GM18868 (cell line): ENCODE measurements at regions not wholly inside any gene's neighbourhood (a gene's known extent, or its start where the extent isn't known, plus 50 kb on each side); places are given as distances from the start of the nearest gene placed in this dataset.
"Not testable (repeated sequence)": the region's sequence is repeated elsewhere in the genome, so short reads cannot be mapped to it uniquely, and the experiment has no call there.

Experiments
- ATAC-seq: cut with Tn5 transposase; IDR thresholded peaks from one replicate; pipeline ENCODE4 v1.9.1; 2021; ENCODE audit warnings: mild to moderate bottlenecking, moderate library complexity; ENCODE audit not compliant: unreplicated experiment

DNA sequence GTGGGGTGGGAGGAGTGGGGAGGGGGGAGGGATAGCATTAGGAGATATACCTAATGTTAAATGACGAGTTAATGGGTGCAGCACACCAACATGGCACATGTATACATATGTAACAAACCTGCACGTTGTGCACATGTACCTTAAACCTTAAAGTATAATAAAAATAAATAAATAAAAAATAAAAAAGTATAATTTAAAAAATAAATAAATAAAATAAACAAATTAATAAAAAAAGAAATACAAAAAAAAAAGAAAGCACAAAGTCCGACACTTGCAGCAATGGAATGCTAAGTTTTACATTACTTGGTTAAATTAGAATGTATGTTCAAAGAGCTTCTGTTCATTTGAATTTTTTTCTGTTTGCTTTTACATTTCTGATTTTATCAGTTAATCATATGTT lies 236.5 kb upstream of the POGK start:
- ATAC-seq, result not testable (repeated sequence)

DNA sequence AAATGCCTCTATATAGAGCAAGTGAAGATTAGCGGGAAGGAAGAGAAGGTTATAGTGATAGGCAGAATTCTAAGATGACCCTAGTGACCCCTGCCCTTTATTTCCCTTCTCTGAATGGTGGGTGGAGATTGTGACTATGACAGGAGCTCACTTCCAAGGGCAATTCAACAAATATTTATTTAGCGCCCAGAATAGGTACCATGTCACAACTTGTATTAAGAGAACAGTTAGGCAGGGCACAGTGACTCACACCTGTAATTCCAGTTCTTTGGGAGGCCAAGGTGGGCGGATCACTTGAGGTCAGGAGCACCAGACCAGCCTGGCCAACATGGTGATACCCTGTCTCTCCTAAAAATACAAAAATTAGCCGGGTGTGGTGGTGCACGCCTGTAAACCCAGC lies 236.0 kb upstream of the POGK start:
- ATAC-seq, result no peak

DNA sequence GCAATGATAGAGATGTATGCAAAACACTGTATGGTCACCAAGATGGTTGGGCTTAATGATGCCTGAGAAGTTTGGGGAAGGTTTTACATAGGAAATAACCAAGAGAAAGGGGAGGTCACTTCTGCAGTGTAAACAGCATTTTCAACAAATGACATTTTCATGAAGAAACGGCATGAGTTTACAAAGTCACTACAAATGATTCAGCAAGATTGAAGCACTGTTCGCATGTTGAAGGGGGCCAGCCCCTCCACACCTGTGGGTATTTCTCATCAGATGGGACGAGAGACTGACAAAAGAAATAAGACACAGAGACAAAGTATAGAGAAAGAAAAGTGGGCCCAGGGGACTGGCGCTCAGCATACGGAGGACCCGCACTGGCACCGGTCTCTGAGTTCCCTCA lies 234.1 kb upstream of the POGK start:
- no peak for ATAC-seq

DNA sequence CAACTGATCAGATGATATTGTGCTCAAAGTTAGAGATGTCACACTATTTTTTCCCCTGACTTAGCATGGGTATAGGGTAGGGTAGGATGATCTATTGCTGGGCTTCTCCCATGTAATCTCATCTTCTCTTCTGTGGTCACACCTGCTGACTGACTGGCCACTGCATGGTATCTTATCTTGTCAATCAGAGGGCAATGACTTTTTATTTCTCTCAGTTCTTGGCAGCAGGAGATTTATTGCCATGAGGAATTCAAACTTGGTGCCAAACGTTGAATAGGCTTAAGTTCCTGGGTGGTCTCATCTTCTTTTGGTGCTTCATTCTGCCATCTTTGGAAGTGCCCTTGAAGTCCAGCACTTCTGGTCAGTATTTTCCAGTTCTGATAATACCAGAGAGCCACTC lies 226.4 kb upstream of the POGK start:
- ATAC-seq, result no peak

DNA sequence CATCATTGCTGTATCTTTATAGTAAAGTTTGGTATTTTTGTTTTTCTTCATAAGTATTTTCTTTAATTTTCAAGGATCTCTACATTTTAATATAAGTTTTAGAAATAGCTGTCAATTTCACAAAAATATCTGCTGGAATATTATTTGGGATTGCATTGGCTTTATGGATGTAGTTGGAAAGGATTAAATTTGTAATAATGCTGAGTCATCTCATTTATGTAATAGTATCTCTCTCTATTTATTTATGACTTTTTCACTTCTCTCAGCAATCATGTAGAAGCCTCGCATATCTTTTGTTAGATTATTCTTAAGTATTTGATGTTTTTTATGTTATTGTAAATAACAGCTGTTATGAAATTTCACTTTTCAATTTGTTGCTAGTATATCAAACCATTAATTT lies 223.1 kb upstream of the POGK start:
- no peak for ATAC-seq

DNA sequence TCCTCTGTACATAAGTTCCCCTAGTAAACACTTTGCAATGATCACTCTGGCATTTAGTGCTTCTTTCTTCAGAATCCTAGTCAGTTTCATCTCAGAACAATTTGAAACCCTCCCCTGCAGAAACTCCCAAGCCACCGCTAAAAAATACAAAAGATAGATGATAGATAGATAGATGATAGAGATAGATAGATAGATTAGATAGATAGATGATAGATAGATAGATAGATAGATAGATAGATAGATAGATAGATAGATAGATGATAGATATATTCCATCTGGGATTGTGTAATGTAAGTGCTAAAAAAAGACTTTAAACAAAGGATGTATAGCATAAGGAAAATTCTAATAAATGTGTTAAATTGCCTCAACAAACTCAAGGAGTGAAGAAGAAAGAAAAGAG lies 212.6 kb upstream of the POGK start:
- ATAC-seq, result no peak

DNA sequence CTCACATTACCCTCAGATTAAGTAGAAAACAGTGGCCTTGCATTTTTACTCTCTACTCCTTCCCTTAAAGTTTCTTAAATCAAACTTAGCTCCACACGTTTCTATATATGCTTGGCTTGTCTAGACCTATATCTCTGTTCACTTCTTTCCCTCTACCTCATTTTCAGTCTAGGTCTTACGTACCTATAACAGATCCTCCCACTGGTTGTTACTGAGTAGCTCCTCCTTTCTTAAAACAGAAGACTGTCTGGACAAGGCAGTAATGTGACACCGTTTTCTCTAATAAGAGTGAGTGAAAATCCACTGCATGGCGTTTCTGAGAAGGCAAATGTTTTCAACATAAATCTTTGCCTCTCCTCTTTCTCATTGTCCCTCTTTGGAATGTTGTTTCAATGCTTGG lies 211.7 kb upstream of the POGK start:
- ATAC-seq, result no peak

DNA sequence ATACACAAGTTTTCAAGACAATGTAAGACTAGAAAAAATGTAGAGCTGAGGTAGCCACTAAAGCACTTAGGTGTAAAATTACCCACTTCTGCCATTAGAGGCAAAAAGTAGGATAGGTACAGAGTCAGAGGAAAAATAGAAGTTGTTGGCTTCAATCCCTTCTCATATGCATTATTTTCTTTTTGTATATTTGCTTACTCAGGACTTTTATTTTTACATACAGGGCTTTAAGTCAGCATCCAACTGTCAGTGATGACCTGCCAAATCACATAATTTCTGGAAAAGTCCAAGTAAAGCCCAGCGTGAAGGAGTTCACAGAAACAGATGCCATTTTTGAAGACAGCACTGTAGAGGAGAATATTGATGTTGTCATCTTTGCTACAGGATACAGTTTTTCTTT lies 211.0 kb upstream of the POGK start:
- no peak for ATAC-seq

DNA sequence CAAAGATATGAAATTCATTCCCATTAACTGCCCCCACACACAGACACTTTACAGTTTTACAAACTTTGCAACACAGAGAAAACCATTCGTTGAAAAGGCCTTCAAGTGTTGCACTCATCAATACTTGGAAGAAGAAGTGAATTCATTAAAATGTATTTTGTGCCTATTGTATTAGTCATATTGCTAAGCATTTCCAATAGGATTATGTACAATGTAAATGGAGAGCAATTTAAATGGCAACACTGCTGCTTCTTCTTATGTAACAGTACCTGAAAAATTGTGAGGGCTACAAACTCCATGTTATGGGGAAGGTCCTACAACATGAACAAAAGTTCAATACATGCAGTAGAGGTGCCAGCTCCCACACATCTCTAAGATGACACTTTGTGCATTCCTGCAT lies 209.3 kb upstream of the POGK start:
- no peak for ATAC-seq

DNA sequence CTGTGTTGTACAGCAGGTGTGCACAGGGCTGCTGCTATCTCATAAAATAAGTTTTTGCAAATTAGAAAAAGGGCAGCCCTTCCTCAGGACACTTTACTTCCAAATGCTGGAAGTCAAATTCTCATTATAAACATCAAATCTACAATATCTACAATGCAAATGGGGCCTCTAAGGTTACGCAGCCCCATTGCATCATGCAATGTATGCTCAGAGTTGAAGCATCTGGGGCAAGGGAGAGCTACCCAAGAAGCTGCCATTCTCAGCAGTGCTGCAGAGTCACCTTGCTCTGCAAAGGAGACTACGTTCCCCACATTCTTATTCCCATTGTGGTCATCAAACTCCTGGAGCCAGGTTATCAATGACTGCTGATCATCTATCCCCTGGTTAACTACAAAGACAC lies 208.9 kb upstream of the POGK start:
- ATAC-seq, result no peak

DNA sequence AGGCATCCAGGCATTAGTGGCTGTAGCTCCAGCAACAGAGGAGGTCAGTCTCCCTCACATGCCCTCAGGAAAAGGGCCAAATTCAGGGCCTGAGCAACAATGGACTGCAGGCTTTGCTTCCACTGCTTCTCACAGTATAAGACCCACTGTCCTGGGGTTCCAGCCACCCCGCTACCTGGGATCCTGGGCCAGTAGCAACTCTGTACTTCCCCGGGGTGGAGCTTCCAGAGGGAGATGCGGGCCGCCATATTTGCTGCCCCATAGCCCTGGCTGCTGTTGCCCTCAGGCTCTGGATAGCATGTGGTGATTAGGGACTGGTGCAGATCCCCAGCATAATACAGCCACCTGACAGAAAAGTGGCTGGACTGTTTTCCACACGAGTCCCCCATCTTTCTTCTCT lies 201.1 kb upstream of the POGK start:
- no peak for ATAC-seq

DNA sequence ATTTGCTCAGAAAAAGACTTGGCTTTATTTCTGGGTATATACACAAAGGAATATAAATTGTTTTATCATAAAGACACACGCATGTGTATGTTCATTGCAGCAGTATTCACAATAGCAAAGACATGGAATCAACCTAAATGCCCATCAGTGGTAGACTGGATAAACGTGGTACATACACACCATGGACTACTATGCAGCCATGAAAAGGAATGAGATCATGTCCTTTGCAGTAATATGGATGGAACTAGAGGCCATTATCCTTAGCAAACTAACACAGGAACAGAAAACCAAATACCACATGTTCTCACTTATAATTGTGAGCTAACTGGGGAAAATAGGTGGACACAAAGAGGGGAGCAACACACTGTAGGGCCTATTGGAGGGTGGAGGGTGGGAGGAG lies 182.0 kb upstream of the POGK start:
- ATAC-seq, result not testable (repeated sequence)

DNA sequence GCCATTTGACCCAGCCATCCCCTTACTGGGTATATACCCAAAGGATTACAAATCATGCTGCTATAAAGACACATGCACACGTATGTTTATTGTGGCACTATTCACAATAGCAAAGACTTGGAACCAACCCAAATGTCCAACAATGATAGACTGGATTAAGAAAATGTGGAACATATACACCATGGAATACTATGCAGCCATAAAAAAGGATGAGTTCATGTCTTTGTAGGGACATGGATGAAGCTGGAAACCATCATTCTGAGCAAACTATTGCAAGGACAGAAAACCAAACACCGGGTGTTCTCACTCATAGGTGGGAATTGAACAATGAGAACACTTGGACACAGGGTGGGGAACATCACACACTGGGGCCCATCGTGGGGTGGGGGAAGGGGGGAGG lies 172.5 kb upstream of the POGK start:
- not testable (repeated sequence) for ATAC-seq

DNA sequence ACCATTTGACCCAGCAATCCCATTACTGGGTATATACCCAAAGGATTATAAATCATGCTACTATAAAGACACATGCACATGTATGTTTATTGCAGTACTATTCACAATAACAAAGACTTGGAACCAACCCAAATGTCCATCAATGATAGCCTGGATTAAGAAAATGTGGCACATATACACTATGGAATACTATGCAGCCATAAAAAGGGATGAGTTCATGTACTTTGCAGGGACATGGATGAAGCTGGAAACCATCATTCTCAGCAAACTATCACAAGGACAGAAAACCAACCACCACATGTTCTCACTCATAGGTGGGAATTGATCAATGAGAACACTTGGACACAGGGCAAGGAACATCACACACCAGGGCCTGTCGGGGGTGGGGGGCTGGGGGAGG lies 171.7 kb upstream of the POGK start:
- ATAC-seq, result not testable (repeated sequence)

DNA sequence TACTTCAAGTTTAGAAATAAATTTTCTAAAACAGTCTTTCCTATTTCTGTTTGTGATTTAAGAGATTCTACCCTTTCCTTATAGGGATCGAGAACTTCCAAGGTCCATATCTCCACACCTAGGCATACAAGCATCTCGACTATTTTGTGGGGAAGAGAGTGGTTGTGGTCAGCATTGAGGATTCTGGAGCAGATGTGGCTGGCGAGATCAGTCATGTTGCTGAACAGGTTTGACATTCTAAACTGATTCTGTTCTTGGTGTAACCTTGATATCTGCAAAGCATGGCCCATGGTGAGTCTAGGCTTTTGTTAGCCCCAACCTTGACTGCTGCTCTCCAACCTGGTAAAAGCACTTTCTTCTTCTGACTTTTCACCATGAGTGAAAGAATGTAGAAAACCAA lies 167.6 kb upstream of the POGK start:
- no peak for ATAC-seq

DNA sequence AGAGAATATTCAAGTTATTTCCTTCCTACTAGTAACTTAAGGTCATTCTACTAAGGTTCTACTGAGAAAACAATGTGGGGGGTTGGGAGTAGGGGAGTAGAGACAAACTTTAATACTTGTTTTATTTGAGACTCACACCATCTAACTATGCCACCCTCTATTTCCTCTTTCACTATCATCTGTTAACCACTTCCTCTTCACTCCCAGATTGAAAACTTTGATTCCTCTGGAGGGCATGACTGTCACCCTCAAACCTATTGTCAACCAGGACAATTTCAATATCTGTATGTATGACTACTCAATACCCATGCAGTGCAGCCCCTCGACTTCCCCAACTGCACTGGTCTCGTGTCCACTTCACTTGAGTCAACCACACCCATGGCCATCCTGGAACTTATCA lies 165.6 kb upstream of the POGK start:
- no peak for ATAC-seq

DNA sequence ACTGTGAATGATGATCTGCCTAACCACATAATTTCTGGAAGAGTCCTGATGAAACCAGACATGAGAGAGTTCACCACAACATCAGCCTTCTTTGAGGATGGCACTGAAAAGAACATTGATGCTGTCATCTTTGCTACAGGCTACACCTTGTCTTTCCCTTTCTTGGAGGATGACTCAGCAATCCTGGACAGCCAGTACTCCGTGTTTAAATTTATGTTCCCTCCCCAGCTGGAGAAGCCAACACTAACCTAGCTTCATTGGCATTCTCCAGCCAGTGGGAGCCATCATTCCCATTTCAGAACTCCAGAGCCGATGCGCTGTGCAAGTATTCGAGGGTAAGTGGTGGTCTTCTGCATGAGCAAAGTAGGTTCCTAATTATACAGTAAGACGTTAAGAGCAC lies 164.1 kb upstream of the POGK start:
- no peak for ATAC-seq

DNA sequence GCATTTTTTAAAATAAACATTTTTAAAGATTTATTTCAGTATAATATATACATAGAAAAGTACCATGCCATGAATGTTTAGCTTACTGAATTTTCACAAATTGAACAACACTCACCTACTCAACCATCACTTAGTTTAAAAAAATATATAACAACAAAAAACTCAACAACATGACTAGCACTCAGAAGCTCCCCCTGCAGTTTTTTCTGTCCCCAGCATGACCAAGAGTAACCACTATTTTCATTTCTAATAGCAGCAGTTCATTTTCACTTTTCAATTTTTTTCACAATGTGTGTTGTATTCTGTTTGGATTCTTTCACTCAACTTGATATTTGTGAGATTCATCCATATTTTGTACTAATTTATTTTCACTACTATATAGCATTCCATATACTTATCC lies 162.3 kb upstream of the POGK start:
- ATAC-seq, result no peak

DNA sequence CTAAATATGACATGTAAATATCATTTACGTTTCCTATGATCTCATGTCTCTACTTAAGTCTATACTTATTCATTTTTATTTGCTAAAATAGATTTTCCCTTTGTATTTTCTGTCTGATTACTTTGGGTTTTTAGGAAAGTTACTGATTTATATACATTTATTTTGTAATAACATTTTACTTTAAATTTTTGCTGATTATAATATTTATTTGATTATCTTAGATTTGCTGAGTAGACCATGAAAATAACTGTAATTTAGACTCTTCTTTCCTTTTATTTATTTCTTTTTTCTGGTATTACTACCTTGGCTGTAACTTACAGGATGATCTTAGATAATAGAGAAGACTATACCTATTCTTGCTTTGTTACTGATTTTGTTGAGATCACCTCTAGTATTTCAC lies 159.9 kb upstream of the POGK start:
- no peak for ATAC-seq

DNA sequence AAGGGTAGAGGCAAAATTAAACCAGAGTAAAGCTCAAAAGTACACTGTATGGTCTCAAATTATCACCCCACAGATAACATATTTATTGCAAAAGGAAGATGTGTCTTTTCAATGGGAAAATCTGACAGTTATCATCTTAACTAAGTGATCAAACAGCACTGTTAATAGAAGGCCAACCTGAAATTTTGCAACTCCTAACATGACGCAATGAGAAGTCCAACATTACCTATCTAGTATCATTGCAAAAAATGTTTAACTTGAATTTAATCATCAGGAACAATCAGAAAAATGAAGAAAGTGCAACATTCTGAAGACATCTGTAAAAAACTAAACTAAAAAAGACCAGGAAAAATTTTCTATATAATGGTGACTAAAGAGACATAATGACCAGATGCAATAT lies 156.7 kb upstream of the POGK start:
- ATAC-seq, result no peak

DNA sequence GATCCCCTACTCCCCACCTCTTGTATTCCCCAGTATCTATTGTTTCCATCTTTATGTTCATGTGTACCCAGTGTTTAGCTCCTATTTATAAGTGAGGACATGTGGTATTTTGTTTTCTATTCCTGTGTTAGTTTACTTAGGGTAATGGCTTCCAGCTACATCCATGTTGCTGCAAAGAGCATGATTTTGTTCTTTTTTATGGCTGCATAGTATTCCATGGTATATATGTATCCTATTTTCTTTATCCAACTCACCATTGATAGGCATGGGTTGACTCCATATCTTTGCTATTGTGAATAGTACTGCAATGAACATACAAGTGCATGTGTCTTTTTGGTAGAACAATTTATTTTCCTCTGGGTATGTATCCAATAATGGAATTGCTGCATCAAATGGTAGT lies 154.6 kb upstream of the POGK start:
- not testable (repeated sequence) for ATAC-seq

DNA sequence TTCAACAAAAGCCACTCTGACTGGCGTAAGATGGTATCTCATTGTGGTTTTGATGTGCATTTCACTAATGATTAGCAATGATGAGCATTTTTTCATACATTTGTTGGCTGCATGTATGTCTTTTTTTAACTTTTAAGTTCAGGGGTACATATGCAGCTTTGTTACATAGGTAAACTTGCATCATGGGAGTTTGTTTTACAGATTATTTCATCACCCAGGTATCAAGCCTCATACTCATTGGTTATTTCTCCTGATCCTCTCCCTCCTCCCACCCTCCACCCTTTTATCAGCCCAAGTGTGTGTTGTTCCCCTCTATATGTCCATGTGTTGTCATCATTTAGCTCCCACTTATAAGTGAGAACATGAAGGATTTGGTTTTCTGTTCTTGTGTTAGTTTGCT lies 154.1 kb upstream of the POGK start:
- no peak for ATAC-seq

DNA sequence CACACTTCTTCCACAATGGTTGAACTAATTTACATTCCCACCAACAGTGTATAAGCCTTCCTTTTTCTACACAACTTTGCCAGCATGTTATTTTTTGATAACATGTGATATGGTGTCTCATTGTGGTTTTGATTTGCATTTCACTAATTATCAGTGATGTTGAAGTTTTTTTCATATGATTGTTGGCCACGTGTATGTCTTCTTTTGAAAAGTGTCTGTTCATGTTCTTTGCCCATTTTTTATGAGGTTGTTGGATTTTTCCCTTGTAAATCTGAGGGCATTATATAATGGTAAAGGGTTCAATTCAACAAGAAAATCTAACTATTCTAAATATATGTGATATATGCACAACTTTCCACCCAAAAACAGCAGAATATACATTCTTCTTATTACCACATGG lies 153.4 kb upstream of the POGK start:
- ATAC-seq, result not testable (repeated sequence)

DNA sequence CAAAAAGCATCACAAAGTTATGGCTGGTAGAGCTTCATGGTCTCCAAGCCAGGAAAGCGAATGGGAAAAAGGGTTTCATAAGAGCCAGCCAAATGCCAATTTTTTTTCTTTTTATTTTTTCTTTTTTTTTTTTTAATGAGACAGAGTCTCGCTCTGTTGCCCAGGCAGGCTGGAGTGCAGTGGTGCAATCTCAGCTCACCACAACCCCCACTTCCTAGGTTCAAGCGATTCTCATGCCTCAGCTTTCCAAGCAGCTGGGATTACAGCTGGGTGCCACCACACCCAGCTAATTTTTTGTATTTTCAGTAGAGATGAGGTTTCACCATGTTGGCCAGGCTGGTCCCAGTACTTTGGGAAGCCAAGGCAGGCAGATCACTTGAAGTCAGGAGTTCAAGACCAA lies 148.7 kb upstream of the POGK start:
- not testable (repeated sequence) for ATAC-seq
